Fibroblast of skin of back (primary cell): ENCODE measurements at regions not wholly inside any gene's neighbourhood (a gene's known extent, or its start where the extent isn't known, plus 50 kb on each side); places are given as distances from the start of the nearest gene placed in this dataset.

Experiments
- DNase-seq: peaks from one replicate; pipeline ENCODE4 v3.0.0-alpha.2; 2013

DNA sequence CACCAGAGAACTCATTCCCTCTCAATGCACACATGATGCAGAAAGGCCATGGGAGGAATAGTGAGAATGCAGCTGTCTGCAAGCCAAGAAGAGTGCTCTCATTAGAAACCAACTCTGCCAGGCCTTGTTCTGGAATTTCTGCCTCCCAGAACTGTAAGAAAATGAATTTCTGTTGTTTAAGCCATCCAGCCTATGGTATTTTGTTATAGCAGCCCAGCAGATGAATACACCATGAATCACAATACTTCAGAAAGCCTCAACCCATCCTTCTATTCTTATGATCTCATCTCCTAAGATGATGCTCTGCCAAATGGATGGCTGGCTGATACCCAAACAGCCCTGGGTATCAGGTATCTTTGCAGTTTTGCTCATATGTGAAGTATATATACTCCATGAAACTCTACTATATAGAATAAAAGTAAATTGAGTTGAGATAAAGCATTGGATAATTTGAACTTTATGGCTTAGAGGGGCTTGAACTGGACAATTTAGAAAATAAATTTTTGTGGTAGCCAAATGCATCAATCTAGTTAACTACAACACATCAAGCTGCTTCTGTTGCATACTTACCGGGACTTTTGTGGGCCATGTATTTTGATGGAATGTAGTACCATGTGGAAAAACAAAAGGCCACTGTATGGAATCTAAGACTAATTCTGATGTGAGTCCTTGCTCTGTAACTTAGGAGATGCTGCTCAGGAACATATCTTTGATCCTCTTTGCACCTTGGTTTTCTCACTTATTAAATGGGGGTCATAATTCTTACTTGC lies 245.9 kb downstream of the HS3ST1 start:
- peak; percentile 88 for DNase-seq

DNA sequence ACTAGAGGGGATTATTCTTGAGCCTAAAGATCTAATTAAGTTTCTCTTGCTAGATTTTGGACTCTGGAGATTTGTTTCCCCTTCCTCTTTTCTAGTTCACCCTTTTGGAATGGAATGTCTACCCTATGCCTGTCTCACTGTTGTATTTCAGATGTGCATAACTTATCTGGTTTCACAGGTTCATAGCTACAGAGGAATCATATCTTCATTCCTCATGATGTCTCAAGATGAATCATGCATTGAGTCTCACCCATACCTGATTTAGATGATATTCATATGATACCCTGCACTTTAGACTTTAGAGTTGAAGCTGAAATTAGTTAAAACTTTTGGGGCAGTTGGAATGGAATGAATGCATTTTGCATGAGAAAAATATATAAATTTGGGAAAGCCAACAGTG lies 246.7 kb downstream of the HS3ST1 start:
- DNase-seq: no peak

DNA sequence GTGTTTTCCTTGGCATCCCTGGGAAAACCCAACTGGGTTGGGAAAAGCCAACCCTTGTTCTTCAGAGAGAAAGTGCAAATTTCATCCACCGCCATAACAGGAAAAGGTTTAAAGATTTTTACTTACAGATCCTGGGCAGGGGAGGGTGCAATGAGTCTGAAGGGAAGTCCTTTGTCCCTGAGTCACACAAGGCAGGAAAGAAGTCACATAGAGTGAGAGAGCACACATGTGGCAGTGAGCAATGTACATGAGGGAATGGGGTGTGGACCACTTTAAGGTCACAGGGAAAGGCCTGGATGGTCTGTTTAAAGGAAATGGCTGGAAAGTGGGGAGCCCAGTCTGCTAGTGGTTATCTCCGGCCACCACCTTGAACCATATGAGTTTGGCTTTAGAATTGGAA lies 248.9 kb downstream of the HS3ST1 start:
- DNase-seq: peak; percentile 48

DNA sequence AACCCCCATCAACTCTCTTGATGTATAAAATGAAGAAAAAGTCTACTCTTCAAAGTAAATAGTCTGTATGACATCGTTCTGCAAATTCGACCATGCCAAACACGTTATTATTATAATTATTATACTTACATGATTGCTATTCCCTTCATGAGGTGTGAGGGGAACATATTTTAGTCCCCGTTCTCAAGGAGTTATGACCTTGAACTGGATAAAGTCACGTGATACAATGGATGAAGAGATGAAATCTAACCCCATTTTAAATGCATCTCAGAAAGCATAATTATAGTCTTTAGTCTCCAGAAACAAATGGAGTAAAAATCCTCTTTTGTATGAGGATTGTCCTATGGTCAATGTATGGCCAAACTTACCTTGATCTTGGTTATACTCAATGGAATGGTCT lies 250.3 kb downstream of the HS3ST1 start:
- DNase-seq: no peak

DNA sequence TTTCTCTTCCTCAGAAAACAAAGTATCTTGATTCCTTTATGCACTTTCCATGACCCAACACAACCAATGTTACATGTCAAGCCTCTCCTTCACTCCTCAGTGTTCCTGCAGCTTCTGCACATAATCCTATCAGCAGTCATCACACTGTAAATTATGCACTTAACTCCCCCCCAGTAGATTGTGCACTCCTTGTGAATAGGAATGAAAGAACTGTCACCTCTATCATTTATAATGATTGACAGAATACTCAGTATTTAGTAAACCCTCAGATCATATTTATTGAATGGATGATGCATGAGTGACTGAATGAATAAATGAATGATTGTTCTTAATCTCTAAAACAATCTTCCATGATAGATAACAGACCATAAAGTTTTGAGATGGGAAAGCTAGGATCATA lies 253.3 kb downstream of the HS3ST1 start:
- no peak for DNase-seq

DNA sequence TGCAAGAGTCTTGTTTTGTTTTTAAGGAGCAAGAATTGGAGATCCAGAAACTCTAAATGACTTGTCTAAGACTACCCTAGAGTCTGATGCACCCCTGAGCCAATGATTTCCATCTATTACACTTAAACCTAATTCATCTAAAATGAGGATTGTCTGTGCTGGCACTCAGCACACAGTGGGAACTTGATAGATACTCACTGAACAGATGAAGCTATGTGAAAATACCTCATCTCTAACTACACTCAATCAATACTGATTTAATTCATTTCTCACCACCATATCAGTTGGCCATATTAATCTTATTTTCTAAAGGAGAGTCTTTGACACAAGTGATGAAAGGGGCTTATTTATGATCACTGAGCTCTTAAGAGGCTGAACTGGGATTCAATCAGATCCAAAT lies 262.1 kb downstream of the HS3ST1 start:
- DNase-seq: no peak

DNA sequence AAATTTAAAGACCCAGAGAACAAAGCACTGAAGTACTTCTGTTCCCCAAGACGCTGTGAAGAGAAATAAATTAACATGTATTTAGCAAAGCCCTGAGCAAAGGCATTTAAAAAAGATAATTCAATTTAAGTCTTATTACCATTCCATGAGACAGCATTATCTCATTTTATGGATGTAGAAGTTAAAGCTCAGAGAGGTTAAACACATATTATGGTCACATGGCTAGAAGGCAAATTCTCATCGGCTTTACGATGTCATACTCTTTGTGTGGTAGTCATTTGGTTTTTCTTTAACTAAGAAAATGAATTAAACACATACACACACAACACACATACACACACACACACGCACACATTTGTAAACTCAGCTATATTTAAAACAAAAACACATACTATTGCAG lies 262.7 kb downstream of the HS3ST1 start:
- no peak for DNase-seq

DNA sequence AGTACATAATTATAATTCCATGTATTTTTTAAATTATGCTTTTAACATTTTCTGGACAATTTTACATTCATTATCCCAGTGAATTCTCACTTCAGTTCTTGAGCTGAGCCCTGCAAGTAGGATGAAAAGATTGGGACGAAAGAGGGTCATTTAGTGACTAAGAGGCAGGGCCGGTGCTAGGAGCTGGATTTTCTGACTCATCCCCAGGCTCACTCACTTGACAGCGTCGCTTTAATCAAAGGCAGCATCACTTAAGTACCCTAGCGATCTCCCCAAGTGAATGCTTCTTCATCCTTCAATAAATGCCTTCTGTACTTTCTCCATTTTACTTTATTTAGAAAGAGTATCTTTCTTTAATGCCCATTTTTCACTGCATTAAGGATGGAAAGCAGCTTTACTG lies 263.6 kb downstream of the HS3ST1 start:
- peak; percentile 25 for DNase-seq

DNA sequence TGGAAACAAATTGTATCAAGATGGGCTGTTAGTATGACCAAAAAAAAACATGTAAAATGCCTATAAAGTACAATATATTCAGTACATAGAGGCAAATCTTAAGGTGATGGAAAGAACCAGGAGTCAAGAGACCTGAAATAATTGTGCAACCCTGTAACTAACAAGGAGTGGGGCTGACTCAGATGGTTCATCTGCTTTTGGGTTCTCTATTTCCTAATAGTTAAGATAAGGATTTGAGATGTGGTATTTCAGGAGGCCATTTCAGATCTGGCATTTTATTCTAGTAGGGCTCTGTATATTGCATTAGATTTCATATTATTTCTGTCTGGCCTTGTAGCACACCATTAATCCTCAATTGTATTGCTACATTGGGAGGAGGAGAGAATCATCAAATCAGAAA lies 268.4 kb downstream of the HS3ST1 start:
- no peak for DNase-seq

DNA sequence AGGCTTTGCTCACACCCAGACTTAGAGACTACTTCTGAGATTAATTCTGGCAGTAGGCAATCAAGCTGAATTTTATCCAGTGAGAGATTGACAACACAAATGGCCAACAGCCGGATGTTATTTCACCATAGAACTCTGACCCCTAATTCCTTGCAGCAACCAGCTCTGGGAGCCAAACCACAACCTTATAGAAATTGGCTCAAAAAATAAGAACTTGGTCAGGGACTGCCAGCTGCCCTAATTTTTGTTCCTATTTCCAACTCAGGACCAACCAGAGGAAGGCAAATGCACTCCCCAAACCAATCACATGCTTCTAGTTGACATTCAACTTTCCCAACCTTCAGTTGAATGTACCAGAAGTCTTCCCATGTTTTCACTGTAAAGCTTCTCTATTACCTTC lies 269.7 kb downstream of the HS3ST1 start:
- DNase-seq: no peak

DNA sequence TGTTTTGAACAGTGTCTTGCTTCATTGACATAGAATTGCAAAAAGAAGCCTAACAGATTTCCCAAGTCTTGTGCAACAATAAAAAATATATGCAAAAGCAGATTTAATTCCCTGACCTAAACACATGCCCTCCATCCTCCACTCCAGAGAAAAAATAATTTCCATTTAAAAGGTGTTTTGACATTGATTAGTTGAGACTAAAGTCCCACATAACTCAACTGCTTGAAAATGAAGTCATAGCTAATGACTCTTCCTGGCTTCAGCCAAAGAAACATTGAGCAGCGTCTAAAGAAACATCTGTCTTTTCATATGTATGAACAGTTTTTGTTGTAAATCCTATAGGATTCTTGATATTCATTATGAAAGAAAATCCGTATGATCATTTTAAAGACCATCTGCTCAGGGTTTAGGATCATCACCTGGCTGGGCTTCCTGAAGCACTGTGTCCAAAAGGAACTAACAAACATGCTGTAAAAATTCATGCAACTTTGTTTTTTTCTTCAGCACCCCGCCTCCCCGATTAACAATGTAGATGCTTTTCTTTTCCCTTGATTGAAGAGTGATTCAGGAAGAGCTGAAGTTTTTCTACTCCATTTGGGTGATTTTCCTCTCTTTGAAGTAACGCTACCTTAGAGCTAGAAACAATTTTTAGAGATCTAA lies 273.4 kb downstream of the HS3ST1 start:
- no peak for DNase-seq

DNA sequence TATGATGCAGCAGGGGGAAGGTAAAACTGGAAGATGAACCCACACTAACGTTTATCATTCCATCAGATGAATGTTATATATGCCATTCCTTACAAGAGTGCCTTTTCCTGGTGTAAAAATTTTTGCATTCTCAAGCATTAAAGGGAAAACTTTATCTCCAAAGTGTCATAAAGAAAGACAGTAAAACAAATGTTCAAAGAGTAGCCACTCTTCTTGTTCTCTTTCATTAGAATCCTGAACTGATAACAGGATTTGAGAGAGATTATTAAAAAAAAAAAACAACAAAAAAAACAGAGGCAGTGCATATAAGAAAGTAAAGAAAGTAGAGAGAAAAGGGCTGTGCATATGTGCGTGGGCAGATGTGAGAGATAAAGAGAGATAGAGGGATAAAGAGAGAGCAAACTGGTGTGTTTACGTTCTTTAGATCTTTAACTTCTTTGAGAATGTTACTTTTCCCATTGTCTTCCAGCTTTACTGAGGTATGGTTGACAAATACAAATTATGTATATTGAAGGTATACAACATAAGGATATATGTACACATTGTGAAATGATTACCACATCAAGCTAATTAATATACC lies 275.4 kb downstream of the HS3ST1 start:
- DNase-seq: no peak

DNA sequence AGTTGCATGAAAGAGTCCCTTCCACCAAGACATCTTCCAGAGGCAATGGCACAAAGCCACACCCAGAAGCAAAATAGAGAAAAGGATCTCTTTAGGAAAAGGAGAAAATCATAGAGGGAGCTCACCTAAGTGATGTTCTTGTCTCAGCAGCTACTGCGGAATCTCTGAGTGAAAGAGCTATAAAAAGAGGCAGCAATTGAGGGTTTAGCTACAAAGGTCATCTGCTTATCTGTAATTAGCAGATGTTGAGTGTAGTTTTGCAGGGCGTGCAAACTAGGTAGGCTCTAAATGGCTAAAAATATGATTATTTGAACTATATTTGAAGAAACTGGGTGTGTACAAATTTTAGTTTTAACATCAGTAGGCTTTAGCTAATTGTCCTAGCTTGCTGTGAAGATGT lies 276.0 kb downstream of the HS3ST1 start:
- no peak for DNase-seq

DNA sequence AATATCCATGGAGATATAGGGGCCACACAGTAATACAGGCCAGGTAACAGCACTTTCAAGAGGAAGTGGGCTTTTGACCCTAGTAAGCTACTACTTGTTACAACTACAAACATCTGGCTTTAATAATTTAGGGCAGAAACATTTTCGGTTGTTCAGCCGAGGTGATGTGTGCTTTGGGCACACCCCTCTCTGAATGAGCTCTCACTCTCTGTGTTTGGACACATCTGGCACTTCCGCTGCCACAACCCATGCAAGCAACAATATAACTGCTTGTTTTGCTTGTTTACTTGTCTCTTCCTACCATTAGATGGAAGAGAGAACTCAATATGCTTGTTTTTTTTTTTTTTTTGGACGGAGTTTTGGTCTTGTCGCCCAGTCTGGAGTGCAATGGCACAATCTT lies 277.2 kb downstream of the HS3ST1 start:
- DNase-seq: no peak

DNA sequence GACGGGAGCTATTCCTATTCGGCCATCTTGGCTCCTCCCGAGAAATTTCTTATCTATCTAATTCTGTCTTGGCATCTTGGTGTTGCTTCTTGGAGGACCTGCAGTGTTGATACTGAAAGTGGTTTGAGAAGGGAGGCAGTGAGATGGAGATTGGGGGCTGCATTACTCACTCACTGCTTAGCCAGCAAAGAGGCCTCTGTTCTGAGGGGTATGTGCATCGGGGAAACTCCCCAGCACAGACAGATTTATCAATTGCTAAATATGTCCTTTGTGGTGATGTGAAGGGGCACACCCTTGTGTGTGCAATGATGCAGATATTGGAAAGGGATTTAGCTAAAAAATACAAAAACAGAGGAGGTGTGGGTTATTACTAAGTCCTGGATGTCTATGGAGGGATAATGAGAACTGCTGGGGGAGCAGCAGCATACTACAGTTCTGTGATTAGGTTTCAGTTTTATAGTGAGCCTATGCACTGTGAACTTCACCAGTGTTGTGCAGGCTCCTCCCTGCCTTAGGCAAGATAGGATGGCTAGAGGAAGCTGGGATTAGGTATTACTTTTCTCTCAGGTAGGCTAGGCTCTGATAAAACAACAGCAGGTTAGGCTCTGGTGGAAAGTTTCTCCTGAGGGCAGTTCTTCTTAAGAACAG lies 279.0 kb downstream of the HS3ST1 start:
- DNase-seq: no peak

DNA sequence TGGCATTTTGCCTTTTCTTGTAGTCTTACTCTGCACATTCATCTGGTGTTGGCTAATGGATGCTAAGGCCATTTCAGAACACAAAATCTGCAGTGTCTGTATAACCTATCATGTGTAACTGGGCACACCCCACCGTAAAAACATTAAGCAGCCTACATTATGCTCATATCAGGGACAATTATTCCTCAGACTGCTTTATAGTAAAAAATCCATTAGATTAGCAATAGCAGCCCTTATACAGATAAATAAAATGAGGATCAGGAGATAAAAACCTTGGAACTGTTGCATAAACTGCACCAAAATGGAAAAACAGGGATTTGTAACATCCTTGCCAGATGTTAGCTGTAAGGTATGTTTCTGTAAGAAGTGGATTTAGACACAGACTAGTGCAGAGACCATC lies 288.8 kb downstream of the HS3ST1 start:
- no peak for DNase-seq

DNA sequence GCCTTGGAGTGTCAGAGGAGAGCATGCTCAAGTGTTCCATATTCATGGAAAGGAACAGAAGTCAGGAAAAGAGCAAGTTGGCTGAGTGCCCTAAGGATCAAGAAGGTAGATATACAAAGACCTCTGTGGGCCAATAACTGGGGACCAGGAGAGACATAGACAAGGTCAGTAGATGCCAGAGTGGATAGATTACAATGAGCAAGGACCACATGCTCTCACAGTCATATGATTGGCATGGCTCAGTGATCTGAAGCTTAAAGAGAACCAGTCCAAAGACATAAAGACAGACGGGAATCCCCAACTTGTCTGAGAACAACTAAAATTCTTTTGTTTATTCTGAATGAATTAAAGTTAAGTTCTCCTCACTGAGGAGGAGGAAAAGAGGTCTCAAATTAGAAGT lies 289.7 kb downstream of the HS3ST1 start:
- no peak for DNase-seq

DNA sequence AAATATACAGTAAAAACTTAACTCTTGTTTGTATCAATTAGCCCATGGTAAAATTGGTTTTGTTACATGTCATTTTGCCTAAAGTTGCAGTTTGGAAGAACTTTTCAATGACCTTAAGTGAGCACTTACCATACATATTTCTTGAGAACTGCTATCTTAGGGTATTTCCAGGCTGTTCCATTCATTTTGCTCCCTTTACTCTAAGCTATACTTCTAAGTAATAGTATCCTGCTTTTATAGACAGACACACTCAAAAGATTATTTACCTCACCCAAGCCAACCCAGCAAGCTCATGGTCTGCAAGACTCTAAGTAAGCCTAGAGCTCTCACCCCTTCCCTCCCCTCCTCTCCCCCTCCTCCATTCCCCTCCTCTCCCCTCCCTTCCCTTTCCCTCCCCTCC lies 294.0 kb downstream of the HS3ST1 start:
- no peak for DNase-seq

DNA sequence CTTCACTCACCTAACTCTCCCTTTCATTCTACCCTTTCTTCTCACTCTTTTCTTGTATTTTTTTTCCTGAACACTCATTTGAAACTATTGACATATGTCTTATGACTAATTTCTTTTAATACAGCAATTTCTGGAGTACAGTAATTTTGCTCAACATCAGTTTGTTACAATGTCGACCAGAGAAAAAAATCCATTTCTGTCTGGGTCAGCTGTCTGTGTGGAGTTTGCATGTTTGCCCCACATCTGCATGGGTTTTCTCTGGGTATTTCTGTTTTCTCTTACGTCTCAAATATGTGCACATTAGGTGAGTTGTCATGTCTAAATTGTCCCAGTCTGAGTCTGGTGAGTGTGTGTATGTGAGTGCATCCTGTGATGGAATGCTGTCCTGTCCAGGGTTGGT lies 294.8 kb downstream of the HS3ST1 start:
- no peak for DNase-seq

DNA sequence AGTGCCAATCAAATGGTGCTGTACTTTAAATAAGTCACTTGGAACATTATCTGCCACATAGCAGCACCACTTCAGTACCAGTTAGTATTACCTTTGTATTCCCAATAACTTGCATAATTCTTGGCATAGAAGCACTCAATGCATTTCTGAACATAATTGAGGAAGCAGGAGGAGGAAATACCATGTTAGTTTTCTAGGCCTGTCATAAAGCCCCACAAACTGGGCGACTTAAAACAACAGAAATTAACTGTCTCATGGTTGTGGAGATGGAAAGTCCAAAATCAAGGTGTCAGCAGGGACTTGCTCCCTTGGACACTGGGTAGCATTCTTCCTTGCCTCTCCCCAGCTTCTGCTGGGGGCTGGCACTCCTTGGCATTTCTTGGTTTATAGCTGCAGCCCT lies 296.2 kb downstream of the HS3ST1 start:
- no peak for DNase-seq

DNA sequence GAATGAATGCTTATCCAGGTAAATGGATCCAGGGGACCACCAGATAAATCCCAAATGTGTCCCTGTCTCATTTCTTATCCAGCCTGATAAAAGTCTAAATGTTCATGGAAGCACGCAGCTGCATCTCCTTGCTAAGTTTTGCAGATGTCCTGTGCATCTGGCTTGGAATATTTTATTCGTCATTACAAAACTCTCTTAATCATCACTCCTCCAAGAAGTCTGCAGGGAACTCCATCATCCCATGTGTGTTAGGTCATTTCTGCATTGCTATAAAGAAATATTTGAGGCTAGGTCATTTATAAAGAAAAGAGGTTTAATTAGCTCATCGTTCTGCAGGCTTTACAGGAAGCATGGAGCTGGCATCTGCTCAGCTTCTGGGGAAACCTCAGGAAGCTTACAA lies 297.2 kb downstream of the HS3ST1 start:
- peak; percentile 8 for DNase-seq

DNA sequence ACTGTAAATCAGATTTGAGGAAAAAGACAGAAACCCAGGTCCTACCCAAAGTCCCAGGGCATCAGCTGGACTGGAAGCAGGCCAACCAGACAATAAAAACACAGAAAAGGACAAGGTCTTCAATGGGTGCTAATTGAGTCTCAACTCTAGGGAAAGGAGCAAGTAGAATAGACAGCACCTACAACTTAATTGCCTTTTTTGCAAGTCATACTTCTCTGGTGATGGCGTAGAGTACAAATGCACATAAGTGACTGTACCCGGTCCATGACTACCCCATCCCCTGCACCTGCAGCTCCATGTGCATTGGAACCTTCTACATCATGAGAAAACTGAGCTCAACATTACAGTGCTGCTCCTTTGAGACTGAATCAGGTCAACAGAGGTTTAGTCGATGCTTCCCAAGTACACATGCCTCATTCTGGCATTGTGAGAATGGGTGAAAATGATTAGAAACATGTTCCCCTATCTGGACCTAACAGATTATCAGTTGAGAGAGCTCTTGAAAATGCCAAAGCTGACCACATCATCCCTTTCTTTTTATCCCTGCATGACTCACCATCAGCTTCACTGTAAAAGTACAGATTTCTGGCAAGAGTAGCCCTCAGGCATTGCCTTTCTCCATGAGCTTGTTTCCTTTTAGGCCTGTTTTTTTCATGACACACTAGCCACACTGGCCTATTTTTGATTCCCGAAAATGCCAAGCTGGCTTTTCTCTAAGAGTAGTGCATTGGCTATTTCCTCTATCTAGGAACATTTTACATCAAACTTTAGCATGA lies 298.3 kb downstream of the HS3ST1 start:
- peak; percentile 94 for DNase-seq

DNA sequence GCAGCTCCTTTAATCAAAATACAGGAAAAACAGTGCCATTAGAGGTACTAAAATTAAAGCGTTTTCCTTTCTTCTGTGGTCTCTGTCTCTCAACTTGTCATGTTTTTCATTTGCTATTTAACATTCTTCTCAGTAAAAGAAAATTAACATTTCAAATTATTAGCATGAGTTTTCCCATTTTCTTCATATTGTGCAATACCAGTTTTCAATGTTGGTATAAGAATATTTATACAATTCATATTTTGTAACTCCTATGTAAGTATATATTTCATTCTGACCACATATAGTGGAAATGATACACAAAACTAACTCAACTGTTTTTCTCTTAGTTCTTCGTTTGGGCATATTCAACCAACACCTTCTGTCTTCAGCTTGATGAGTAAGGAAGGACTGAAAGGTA lies 308.3 kb downstream of the HS3ST1 start:
- no peak for DNase-seq
